Osteocyte (in vitro differentiated cells): ENCODE measurements at regions not wholly inside any gene's neighbourhood (a gene's known extent, or its start where the extent isn't known, plus 50 kb on each side); places are given as distances from the start of the nearest gene placed in this dataset.

Experiments
- DNase-seq: peaks from one replicate; pipeline ENCODE4 v3.0.0; 2021; ENCODE audit warnings: mixed read lengths; ENCODE audit not compliant: unreplicated experiment; ENCODE audit errors: extremely low spot score
- H3K27ac Mint-ChIP-seq: one replicate; pipeline ENCODE4 v1.8.0; 2021; ENCODE audit warnings: mild to moderate bottlenecking, mixed read lengths; ENCODE audit not compliant: unreplicated experiment
- H3K27me3 Mint-ChIP-seq: one replicate; pipeline ENCODE4 v1.8.0; 2021; ENCODE audit warnings: mixed read lengths; ENCODE audit not compliant: unreplicated experiment
- H3K36me3 Mint-ChIP-seq: one replicate; pipeline ENCODE4 v1.8.0; 2021; ENCODE audit warnings: mixed read lengths; ENCODE audit not compliant: unreplicated experiment
- H3K4me1 Mint-ChIP-seq: one replicate; pipeline ENCODE4 v1.8.0; 2021; ENCODE audit warnings: mixed read lengths; ENCODE audit not compliant: unreplicated experiment
- H3K4me3 Mint-ChIP-seq: one replicate; pipeline ENCODE4 v1.8.0; 2021; ENCODE audit warnings: mild to moderate bottlenecking, moderate library complexity, mixed read lengths; ENCODE audit not compliant: unreplicated experiment
- H3K9me3 Mint-ChIP-seq: one replicate; pipeline ENCODE4 v1.8.0; 2021; ENCODE audit warnings: mixed read lengths; ENCODE audit not compliant: unreplicated experiment
- CTCF ChIP-seq: fragments of 200-600 bp; sonication (generic); IDR thresholded peaks from 2 replicates; pipeline ENCODE4 v1.5.0; 2021; ENCODE audit warnings: antibody characterized with exemption, mild to moderate bottlenecking, moderate library complexity

DNA sequence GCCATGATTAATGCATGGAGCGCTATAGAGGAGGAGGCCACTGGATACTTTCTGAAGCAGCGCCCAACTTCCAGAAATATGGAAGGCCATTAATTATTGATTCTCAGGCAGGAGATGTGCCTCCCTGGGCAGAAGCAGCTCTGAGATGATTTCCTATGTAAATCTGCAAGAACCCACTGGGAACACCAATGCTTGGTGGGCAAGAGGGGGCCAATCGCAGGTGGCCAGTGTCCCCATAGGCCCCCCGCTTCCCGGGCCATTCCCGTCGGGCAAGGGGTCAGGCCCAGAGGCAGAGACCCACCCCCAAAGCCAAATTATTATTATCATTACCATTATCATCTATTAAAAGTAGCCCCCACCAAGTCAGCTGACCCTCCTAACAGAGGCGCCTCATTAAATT lies 288.0 kb upstream of the TLE3 start:
- Mint-ChIP-seq H3K27me3 (peaks cover 42% of the 10 kb centered on the region), H3K36me3 (no peaks in the 10 kb centered on the region), H3K4me1 (no peaks in the 10 kb centered on the region)

GRCh38 chr15:70385052-70385451 lies 287.3 kb upstream of the TLE3 start:
- no peaks in the 10 kb centered on the region for H3K36me3 Mint-ChIP-seq
- DNase-seq, result peak; percentile 82

More for the DNA sequence above, 288.0 kb upstream of the TLE3 start:
- Mint-ChIP-seq H3K27ac (no peak overlapping the region), H3K9me3 (peaks cover 3% of the 10 kb centered on the region), H3K4me3 (no peak overlapping the region)
- TF ChIP-seq CTCF, result no peak
- peak; percentile 80 for DNase-seq

DNA sequence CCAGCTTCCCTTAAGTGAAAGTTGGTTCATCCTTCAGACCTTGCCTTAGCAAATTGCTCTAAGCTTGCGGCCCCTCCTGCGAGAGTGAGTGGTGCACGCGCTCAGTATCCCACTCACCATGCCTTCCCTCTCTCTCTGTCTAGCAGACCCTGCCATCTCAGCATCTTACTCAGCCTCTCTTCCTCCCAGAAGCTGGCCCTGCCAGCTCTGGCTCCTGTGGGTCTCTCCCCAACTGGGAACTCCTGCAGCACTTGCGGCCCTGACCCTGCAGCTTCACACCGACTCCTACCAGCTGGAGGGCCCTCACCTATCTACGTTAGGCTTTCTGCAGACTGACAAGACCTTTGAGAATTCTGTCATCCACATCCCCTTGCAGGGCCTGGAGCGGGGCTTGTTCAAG lies 286.1 kb upstream of the TLE3 start:
- H3K27me3 Mint-ChIP-seq, result peaks cover 33% of the 10 kb centered on the region
- no peak overlapping the region for H3K27ac Mint-ChIP-seq
- DNase-seq, result peak; percentile 56
- H3K4me1 Mint-ChIP-seq, result no peaks in the 10 kb centered on the region
- H3K9me3 Mint-ChIP-seq, result no peaks in the 10 kb centered on the region
- no peaks in the 10 kb centered on the region for H3K36me3 Mint-ChIP-seq
- H3K4me3 Mint-ChIP-seq, result no peak overlapping the region
- no peak for TF ChIP-seq CTCF

More at GRCh38 chr15:70385052-70385451, 287.3 kb upstream of the TLE3 start:
- no peak overlapping the region for H3K27ac Mint-ChIP-seq
- no peaks in the 10 kb centered on the region for H3K9me3 Mint-ChIP-seq
- no peak overlapping the region for H3K4me3 Mint-ChIP-seq
- TF ChIP-seq CTCF, result no peak
- no peaks in the 10 kb centered on the region for H3K4me1 Mint-ChIP-seq
- H3K27me3 Mint-ChIP-seq, result peaks cover 39% of the 10 kb centered on the region

GRCh38 chr15:70382762-70383458 lies 285.2 kb upstream of the TLE3 start:
- Mint-ChIP-seq H3K36me3 (no peaks in the 10 kb centered on the region), H3K4me3 (no peak overlapping the region), H3K27me3 (peaks cover 30% of the 10 kb centered on the region), H3K27ac (no peak overlapping the region), H3K9me3 (no peaks in the 10 kb centered on the region), H3K4me1 (no peaks in the 10 kb centered on the region)
- no peak for TF ChIP-seq CTCF
- peak; percentile 65 for DNase-seq

DNA sequence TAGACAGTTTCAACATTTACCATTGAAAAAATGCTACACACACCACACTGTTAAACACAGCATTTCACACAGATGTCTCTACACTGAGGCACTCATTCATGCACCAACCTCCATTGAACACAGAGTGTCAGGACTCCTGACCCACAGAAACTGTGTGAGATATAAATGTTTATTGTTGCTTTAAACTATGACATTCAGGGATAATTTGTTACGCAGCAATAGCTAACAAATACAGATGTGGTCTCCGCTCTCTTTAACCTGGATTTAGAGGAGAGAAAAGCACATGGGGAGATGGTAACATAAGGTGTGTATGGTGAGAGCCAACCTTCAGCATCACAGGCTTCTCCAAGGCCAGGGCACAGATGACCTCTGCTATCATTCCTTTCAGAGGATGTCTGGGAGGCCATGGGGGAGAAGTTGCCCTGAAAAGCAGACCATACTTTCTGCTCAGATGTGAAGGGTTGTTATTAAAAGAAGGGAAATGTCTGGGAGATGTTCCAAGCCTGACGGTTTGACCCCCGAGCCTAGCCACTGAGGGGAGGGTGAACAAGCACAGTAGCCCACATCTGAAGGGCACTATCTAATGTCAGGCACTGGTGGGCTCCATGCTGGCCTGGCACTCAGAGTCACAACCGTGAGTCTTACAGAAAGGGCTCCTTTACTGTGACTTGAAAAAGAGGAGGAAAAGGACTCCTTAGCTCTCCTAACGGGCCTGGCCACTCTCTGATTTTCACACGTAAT lies 284.5 kb upstream of the TLE3 start:
- no peak for TF ChIP-seq CTCF
- Mint-ChIP-seq H3K4me1 (peaks cover under 1% of the 10 kb centered on the region), H3K27me3 (peaks cover 31% of the 10 kb centered on the region), H3K27ac (no peak overlapping the region), H3K9me3 (no peaks in the 10 kb centered on the region), H3K4me3 (no peak overlapping the region), H3K36me3 (no peaks in the 10 kb centered on the region)
- peak; percentile 23 for DNase-seq
